Activated T-cell treated with anti-CD3 and anti-CD28 coated beads for 4 hours (primary cell): ENCODE measurements at regions not wholly inside any gene's neighbourhood (a gene's known extent, or its start where the extent isn't known, plus 50 kb on each side); places are given as distances from the start of the nearest gene placed in this dataset.
"Not testable (repeated sequence)": the region's sequence is repeated elsewhere in the genome, so short reads cannot be mapped to it uniquely, and the experiment has no call there.

Source experiments
- DNase-seq: peaks from one replicate; pipeline ENCODE4 v3.0.0-alpha.2; 2020

- DNase-seq: no peak
These were observed 696.3 kb upstream of the SLC35B3 start for GRCh38 chr6:9131616-9132015.

- DNase-seq: no peak
These were observed 695.9 kb upstream of the SLC35B3 start for GRCh38 chr6:9131201-9131600.

- DNase-seq: no peak
These were observed 693.6 kb upstream of the SLC35B3 start for GRCh38 chr6:9128970-9129369.

DNA sequence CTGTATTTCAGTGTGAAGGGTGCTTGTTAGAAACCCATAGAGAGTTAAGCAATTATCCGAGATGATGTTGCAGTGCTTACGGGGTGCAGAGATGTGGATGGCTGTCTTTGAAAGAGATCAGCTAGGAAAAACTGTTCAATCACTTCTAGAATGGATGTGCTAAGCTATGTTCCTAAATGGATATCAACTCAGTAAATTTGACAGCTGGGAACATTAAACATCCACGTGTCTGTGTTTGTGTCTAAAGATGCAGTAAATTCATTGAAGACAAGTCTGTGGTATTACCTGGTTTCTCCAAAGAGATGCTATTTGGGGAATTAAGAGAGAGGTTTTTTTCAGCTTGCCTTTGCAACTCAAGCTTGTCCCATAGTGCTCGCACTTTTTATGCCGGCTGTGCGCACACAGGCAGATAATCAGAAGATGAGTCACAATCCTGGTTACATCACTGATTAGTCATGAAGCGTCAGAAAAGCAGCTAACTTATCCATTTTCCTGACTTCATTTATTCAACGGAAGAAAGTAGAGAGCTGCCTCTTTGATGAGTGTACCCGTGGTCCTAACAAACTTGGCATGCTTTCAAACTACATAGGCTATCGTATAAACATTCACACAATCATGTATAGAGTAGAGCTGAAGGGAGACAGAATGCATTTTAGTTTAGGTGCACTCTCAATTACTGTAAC, 691.7 kb upstream of the SLC35B3 start:
- no peak for DNase-seq

DNA sequence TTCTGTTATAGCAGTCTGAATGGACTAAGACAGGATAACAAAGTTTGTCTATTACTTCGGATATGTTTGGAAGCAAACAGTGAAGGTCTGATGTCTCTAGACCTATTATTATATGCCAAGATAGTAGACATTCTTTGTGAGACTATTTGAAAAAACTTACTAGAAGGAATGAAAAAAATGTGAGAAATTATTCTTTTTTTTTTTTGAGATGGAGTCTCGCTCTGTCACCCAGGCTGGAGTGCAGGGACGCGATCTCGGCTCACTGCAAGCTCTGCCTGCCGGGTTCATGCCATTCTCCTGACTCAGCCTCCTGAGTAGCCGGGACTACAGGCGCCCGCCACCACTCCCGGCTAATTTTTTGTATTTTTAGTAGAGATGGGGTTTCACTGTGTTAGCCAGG, 690.7 kb upstream of the SLC35B3 start:
- DNase-seq: not testable (repeated sequence)

DNA sequence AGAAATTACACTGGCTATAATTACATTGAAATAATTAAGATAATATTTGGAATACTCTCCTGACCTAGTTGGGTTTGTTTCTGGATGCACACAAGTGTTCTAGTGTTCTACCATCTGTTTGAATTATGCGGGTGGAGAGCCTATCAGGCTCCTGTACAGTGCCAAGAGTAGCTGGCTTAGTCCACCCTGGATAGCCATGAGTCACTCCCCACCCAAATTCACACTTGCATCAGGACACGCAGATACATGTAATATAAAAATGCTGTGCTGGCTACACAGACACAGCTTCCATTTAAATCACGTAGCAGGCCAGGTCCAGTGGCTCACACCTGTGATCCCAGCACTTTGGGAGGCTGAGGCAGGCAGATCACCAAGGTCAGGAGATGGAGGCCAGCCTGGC, 686.2 kb upstream of the SLC35B3 start:
- DNase-seq: no peak

DNA sequence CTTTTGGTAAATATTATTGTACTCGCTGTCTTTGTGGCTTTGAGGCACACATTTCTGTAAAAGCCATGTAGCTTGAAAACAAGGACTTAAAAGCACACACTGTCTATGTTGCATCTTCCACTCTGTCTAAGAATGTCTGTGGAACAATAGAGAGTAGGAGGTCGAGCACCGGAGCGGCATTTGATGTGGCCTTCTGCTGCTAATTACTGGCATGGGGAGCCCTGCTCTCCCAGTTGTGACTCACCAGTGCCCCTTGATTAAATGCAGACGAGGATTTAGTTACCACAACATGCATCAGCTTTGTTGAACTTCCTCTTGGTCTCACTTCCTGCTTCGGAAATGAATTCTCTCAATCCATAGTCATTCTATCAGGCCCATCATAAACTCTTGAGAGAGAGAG, 680.7 kb upstream of the SLC35B3 start:
- no peak for DNase-seq

DNA sequence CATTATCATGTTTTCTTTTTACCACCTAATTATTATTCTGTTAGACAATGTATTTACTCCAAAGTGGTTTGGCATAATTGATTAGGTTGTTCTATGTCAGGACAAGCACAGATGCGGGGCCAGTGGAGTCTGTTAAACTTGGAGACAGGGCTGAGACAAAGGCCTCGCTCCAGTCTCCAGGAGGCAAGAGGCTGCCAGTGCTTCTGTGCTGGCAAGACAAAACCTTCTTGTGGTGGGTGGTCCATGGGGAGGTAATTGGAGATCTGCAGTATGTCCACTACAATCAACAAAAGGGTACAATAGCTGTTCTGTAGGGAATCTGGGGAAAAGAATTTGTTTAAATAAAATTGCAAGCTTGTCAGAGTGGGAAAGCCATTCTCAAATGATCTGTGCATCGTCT, 677.2 kb upstream of the SLC35B3 start:
- DNase-seq: no peak

DNA sequence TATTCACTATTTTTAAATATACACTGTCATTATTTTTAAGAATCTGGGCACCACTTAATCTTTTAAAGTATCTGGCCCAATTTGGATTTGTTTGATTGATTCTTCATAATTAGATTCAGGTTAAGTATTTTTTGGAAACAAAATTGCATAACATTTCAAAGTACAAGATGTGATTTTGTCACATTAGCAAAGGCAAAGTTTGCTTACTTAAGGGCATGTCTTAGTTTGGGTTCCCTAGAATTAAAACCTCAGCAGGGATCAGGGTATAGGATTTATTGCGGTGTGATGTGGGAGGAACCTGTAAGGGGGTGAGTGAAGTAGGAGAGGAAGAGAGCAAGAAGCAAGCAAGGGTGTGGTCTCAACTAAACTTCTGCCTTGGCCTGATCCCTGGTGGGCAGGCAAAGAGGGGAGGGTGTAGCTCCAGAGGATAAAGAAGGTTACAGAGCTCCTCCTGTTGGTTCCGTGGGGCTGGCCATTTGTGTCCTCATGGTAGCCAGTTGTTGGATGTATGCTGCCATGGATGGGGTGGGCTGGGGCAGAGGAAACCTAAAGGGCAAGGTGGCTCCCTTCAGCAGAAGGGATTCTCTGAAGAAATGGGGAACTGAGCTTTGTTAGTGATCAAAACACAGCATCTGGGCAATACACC, 668.7 kb upstream of the SLC35B3 start:
- no peak for DNase-seq

DNA sequence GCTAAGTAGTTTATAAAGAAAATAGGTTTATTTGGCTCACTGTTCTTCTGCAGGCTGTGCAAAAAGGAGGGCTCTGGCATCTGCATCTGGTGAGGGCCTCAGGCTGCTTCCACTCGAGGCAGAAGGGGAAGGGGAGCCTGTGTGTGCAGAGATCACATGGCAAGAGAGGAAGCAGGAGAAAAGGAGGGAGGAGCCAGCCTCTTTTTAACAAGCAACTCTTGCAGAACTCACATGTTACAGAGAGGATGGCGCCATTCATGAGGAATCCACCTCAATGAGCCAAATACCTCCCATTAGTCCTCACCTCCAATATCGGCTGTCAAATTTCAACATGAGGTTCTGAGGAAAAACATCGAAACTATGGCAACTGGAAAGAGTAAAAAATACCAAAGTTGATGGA, 666.6 kb upstream of the SLC35B3 start:
- DNase-seq: no peak

- no peak for DNase-seq
These were observed 665.7 kb upstream of the SLC35B3 start for GRCh38 chr6:9100869-9101580.

- DNase-seq: no peak
These were observed 660.4 kb upstream of the SLC35B3 start for GRCh38 chr6:9095729-9096128.

- no peak for DNase-seq
These were observed 659.8 kb upstream of the SLC35B3 start for GRCh38 chr6:9095137-9095536.

- no peak for DNase-seq
These were observed 654.4 kb upstream of the SLC35B3 start for GRCh38 chr6:9089724-9090123.

DNA sequence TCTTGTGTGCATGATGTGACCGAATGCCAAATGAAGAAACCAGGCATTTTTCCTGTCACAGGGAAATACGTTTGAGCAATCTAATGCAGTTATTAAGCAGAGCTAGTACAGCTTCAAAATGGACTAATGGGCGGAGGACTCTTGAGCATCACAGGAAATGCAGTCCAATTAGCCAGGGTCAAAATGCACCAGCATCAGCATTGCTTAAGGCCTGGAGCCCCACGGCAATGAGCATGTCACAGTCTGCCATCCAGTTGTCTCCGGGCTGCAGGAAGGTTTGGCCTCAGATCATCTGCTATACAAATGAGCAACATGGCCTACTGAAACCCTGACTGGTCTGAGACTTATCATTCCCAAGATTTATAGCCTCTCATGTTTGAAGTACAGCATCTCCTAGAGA, 652.1 kb upstream of the SLC35B3 start:
- DNase-seq: no peak

DNA sequence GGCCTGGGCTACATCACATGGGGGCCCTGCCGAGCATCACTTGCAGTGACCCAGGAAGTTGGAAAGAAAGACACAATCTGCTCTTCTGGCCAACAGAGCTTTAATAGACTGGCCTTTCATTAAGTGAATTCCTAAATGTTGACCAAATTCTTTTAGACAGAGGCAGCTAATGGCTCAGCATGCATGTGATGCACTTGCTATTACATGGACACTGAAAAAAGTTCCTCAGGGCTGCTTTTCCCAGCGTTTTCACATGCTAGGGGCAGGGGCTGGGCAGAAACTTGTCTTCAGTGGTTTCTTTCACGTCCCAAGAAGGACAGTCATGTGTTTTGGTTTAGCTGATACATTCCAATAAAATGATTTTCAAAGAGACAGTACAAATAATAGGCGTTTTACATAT, 651.0 kb upstream of the SLC35B3 start:
- DNase-seq: no peak

DNA sequence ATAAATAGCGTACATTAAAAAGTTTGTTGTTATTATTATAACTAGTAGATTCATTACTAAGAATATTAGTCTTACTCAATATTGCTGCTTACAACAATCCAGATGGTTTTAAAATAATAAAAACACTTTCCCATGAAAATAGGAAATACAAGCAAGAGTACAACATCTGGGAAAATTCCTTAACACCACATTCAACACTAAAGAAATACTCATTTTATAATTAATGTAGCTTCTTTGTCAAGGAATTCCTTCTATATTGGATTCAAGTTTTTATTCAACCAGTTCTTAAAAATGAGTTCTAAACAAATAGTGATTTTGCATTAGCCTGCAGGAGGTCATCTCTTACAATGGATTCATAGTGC, 650.3 kb upstream of the SLC35B3 start:
- DNase-seq: no peak

- DNase-seq: no peak
These were observed 649.8 kb upstream of the SLC35B3 start for GRCh38 chr6:9085054-9085708.

DNA sequence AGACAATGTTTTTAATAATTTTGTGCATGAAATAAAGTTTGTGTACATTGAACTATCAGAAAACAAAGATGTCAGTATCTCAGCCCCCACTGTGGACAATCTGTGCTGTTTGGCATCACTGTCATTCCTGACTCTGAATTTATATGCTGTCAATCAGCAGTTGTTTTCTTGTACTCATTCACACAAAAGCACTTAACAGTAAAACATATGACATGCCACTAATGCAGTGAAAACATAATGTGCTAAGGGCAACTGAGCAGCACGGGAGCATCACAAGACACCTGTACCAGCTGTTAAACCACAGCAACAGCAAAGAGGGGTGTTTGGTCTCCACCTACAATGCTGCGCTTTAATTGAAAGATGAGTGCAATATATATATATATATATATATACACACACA, 647.8 kb upstream of the SLC35B3 start:
- no peak for DNase-seq

DNA sequence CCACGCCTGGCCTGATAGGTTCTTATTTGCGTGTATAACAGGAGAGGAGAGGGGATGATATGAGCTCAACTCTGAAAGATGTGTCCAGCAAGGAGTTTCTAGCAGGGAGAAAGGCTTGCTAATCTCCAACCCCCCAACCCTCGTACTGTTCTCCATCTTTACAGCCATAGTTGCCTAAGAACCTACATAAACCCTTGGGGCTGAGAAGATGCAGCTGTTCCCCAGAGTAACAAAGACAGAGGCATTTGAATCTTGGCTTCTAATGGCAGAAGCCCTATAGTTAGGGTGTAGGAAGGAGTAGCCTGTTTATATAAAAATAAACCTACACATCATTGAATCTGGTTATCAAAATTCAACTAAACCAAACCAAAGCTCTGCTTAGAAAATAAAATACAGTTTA, 631.4 kb upstream of the SLC35B3 start:
- no peak for DNase-seq

DNA sequence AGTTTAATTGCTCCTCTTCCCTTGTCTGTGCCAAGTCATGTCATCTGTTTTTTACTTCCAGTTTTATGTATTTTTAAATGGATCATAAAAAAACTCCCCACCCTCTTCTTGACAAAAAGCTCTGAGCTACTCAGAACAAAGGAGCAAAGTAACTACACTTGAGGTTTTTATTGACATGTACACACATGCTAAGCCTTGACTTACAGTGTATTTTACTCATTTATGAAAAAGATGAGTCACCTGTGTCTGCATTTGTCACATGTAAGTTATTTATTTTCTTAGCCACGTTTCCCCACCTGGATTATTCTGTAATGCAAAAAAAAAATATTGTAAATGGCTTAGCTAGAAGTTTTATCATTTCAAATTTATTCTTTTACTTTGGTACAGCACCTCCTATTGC, 628.8 kb upstream of the SLC35B3 start:
- no peak for DNase-seq

DNA sequence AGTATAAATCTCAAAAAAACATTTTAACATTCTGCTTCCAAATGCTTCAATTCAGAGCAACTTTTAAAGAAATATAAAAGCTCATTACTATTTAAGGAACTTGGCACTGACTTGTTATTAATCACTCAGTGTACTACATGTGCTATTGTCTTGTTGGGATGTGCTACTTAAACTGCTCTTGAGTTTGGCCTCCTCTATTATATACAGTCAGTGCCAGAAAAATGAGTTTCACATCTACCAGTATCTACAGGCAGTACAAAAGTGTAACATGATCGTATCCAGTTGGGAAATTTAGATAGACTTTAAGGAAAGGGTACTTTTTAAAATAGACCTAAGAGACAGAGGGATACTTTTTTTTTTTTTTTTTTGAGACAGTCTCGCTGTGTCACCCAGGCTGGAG, 627.3 kb upstream of the SLC35B3 start:
- no peak for DNase-seq

DNA sequence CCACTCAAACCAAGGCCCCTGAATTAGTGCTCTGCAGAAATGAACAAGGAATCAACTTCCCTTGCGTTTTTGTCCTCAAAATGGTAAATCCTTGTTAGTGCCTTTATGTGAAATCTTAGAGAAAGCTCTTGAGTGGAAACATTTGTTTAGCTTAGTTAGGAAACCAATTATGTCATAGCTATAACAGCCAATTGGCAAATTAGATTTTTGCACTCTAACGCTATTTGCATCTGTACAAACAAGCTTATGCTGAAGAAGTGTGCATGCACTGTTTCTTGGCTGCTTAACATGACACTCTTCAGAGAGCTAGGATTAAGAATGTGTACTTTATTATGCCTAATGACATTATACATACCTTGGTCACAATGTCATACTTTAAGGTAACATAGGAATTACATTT, 622.6 kb upstream of the SLC35B3 start:
- DNase-seq: no peak

- DNase-seq: no peak
These were observed 621.2 kb upstream of the SLC35B3 start for GRCh38 chr6:9056556-9056955.
